Activated naive CD8-positive, alpha-beta T cell treated with anti-CD3 and anti-CD28 coated beads, Interleukin-2, amount 50 U/mL, for 24 hours (primary cell): ENCODE measurements at regions not wholly inside any gene's neighbourhood (a gene's known extent, or its start where the extent isn't known, plus 50 kb on each side); places are given as distances from the start of the nearest gene placed in this dataset.
"Not testable (repeated sequence)": the region's sequence is repeated elsewhere in the genome, so short reads cannot be mapped to it uniquely, and the experiment has no call there.

ENCODE experiments used
- ATAC-seq: fragments of 150-1000 bp; cut with Tn5 transposase; one replicate; pipeline ENCODE4 v1.10.0; 2021
- DNase-seq: peaks from one replicate; pipeline ENCODE4 v3.0.0; 2021
- H3K27ac Mint-ChIP-seq: one replicate; pipeline ENCODE4 v1.8.0; 2021; ENCODE audit warnings: mild to moderate bottlenecking, mixed read lengths
- H3K27me3 Mint-ChIP-seq: one replicate; pipeline ENCODE4 v1.8.0; 2021; ENCODE audit warnings: mixed read lengths
- H3K36me3 Mint-ChIP-seq: one replicate; pipeline ENCODE4 v1.8.0; 2021; ENCODE audit warnings: low read depth, mixed read lengths
- H3K4me1 Mint-ChIP-seq: one replicate; pipeline ENCODE4 v1.8.0; 2021; ENCODE audit warnings: mixed read lengths
- H3K4me3 Mint-ChIP-seq: one replicate; pipeline ENCODE4 v1.8.0; 2021; ENCODE audit warnings: mild to moderate bottlenecking, moderate library complexity, mixed read lengths
- H3K9me3 Mint-ChIP-seq: one replicate; pipeline ENCODE4 v1.8.0; 2021; ENCODE audit warnings: mixed read lengths

DNA sequence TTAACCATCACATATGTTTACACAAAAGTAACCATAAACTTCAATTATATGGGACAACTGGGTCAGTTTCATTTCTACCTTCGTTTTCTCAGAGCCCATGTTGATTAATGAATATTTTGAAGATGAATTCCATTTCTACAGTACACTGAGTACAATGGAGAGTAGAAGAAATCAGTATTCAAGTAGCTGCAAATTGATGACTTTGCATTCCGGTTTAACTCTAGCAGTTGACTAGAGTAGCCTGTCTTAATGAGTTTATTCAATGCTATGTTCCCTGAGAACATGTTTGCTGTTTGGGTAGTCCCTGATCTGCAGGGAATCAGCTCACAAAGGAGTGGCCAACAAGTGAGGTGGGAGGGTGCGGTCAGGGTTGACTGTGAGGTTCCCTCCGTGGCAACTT lies 168.3 kb downstream of the TRIML1 start:
- no peak overlapping the region for H3K4me3 Mint-ChIP-seq

GRCh38 chr4:188308142-188308541 lies 168.9 kb downstream of the TRIML1 start:
- DNase-seq (no peak), ATAC-seq (no peak)
- Mint-ChIP-seq H3K36me3 (no peaks in the 10 kb centered on the region), H3K4me1 (no peaks in the 10 kb centered on the region), H3K27me3 (no peaks in the 10 kb centered on the region), H3K4me3 (no peak overlapping the region), H3K9me3 (peaks cover 11% of the 10 kb centered on the region), H3K27ac (no peak overlapping the region)

More for the DNA sequence above, 168.3 kb downstream of the TRIML1 start:
- Mint-ChIP-seq H3K4me1 (no peaks in the 10 kb centered on the region), H3K27me3 (no peaks in the 10 kb centered on the region), H3K36me3 (no peaks in the 10 kb centered on the region), H3K27ac (no peak overlapping the region), H3K9me3 (peaks cover 7% of the 10 kb centered on the region)
- DNase-seq: no peak
- no peak for ATAC-seq

DNA sequence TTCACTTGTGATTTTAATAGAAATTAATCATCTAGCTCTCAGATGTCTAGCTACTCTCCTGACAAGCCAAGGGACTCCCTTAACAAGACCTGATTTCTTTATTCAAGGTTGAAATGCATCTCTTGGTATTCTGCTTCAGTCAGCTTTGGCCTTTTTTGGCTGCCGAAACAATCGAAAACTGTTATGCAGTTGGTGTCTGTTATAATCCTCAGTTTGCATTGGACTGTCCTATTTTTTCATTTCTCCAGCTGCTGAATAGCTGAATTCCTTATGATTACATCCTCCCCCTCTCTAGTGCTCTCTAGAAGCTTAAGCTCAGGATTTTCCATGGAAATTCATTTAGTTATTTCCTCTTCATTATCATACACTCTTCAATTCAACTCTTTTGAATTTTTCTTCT lies 177.2 kb downstream of the TRIML1 start:
- peaks cover 33% of the 10 kb centered on the region for H3K9me3 Mint-ChIP-seq
- no peak overlapping the region for H3K27ac Mint-ChIP-seq
- H3K36me3 Mint-ChIP-seq: no peaks in the 10 kb centered on the region

GRCh38 chr4:188328966-188329365 lies 189.7 kb downstream of the TRIML1 start:
- DNase-seq (no peak), ATAC-seq (no peak)
- Mint-ChIP-seq H3K4me1 (no peaks in the 10 kb centered on the region), H3K27ac (no peak overlapping the region), H3K9me3 (peaks cover 12% of the 10 kb centered on the region), H3K27me3 (no peaks in the 10 kb centered on the region), H3K36me3 (no peaks in the 10 kb centered on the region), H3K4me3 (no peak overlapping the region)

More for the DNA sequence above, 177.2 kb downstream of the TRIML1 start:
- ATAC-seq: no peak
- no peaks in the 10 kb centered on the region for H3K27me3 Mint-ChIP-seq
- no peaks in the 10 kb centered on the region for H3K4me1 Mint-ChIP-seq
- DNase-seq: no peak
- no peak overlapping the region for H3K4me3 Mint-ChIP-seq

GRCh38 chr4:188329521-188329920 lies 190.3 kb downstream of the TRIML1 start:
- no peak overlapping the region for H3K4me3 Mint-ChIP-seq
- H3K4me1 Mint-ChIP-seq: no peaks in the 10 kb centered on the region
- H3K27ac Mint-ChIP-seq: no peak overlapping the region
- H3K9me3 Mint-ChIP-seq: peaks cover 12% of the 10 kb centered on the region
- DNase-seq (no peak), ATAC-seq (no peak)
- no peaks in the 10 kb centered on the region for H3K36me3 Mint-ChIP-seq
- no peaks in the 10 kb centered on the region for H3K27me3 Mint-ChIP-seq

- Mint-ChIP-seq H3K27ac (no peak overlapping the region), H3K4me3 (no peak overlapping the region), H3K9me3 (peaks cover 12% of the 10 kb centered on the region), H3K36me3 (no peaks in the 10 kb centered on the region), H3K27me3 (no peaks in the 10 kb centered on the region), H3K4me1 (no peaks in the 10 kb centered on the region)
- ATAC-seq (no peak), DNase-seq (no peak)
These were observed 193.0 kb downstream of the TRIML1 start for GRCh38 chr4:188332265-188332664.

- H3K9me3 Mint-ChIP-seq: peaks cover 14% of the 10 kb centered on the region
These were observed 197.7 kb downstream of the TRIML1 start for GRCh38 chr4:188336891-188337290.

GRCh38 chr4:188341428-188341827 lies 202.2 kb downstream of the TRIML1 start:
- Mint-ChIP-seq H3K4me3 (no peak overlapping the region), H3K36me3 (no peaks in the 10 kb centered on the region), H3K9me3 (peaks cover 18% of the 10 kb centered on the region), H3K4me1 (no peaks in the 10 kb centered on the region), H3K27me3 (no peaks in the 10 kb centered on the region), H3K27ac (no peak overlapping the region)
- DNase-seq (no peak), ATAC-seq (no peak)

More at GRCh38 chr4:188336891-188337290, 197.7 kb downstream of the TRIML1 start:
- no peaks in the 10 kb centered on the region for H3K4me1 Mint-ChIP-seq
- H3K4me3 Mint-ChIP-seq: no peak overlapping the region
- ATAC-seq (no peak), DNase-seq (no peak)
- H3K36me3 Mint-ChIP-seq: no peaks in the 10 kb centered on the region
- H3K27me3 Mint-ChIP-seq: no peaks in the 10 kb centered on the region
- H3K27ac Mint-ChIP-seq: no peak overlapping the region

DNA sequence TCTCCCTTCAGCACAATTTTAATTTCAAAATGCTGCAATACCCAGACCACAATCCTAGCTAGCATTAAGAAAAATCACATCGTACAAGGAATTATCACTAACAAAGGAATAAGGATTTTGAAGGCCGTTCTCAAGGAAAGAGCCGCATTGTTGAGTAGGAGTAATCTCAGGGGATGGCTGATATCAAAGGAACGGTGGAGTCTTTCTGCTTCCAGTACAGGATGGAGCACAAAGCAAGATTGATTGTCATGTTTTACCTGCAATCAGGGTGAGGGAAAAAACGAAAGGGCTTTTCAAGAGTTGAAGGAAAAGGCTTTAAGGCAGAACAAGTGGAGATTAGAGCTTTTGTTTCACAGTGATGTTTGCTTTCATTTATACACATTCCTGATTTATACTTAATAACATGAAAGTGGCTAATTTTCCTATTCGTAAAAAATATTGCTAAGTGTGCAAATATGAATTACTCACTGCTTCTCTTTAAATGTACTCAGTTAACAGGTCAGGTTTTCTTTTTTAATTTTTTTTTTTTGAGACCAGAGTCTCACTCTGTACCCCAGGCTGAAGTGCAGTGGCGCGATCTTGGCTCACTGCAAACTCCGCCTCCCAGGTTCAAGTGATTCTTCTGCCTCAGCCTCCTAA lies 207.0 kb downstream of the TRIML1 start:
- ATAC-seq: no peak
- Mint-ChIP-seq H3K4me1 (no peaks in the 10 kb centered on the region), H3K9me3 (peaks cover 16% of the 10 kb centered on the region), H3K27me3 (no peaks in the 10 kb centered on the region), H3K4me3 (no peak overlapping the region), H3K36me3 (no peaks in the 10 kb centered on the region), H3K27ac (no peak overlapping the region)
- no peak for DNase-seq

GRCh38 chr4:188347339-188347738 lies 208.1 kb downstream of the TRIML1 start:
- Mint-ChIP-seq H3K27ac (no peak overlapping the region), H3K36me3 (no peaks in the 10 kb centered on the region), H3K9me3 (peaks cover 20% of the 10 kb centered on the region), H3K4me1 (no peaks in the 10 kb centered on the region), H3K27me3 (no peaks in the 10 kb centered on the region), H3K4me3 (no peak overlapping the region)
- ATAC-seq: no peak
- no peak for DNase-seq

- H3K27me3 Mint-ChIP-seq, H3K27ac Mint-ChIP-seq, ATAC-seq, H3K4me1 Mint-ChIP-seq, DNase-seq, H3K36me3 Mint-ChIP-seq, H3K4me3 Mint-ChIP-seq: not testable (repeated sequence)
- H3K9me3 Mint-ChIP-seq: peaks cover 28% of the 10 kb centered on the region
These were observed 210.3 kb downstream of the TRIML1 start for GRCh38 chr4:188349569-188349968.

- no peaks in the 10 kb centered on the region for H3K4me1 Mint-ChIP-seq
- DNase-seq (no peak), ATAC-seq (no peak)
- no peak overlapping the region for H3K4me3 Mint-ChIP-seq
- no peaks in the 10 kb centered on the region for H3K36me3 Mint-ChIP-seq
- no peak overlapping the region for H3K27ac Mint-ChIP-seq
- H3K9me3 Mint-ChIP-seq: peaks cover 10% of the 10 kb centered on the region
- no peaks in the 10 kb centered on the region for H3K27me3 Mint-ChIP-seq
These were observed 224.0 kb downstream of the TRIML1 start for GRCh38 chr4:188363196-188363595.

DNA sequence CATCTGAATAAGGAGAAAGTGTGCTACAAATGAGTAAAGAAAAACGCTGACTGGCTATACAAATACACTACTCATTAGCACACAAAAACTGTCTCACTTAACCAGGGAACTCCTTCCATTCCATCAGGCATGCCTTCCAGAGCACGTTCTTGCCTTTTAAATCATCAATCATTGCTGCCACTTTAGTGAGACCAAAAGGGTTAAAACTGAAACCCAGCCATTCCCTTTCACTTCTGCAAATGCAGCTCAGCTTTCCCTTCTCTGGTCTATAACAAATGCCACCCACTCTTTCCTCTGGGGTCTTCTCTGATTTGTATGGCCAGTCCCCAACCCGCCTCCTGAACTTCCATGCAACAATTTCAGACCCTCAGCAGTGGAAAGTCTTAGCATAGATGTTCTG lies 231.5 kb downstream of the TRIML1 start:
- DNase-seq (no peak), ATAC-seq (no peak)
- Mint-ChIP-seq H3K36me3 (no peaks in the 10 kb centered on the region), H3K27me3 (no peaks in the 10 kb centered on the region), H3K9me3 (peaks cover 24% of the 10 kb centered on the region), H3K4me1 (no peaks in the 10 kb centered on the region), H3K4me3 (no peak overlapping the region), H3K27ac (no peak overlapping the region)

DNA sequence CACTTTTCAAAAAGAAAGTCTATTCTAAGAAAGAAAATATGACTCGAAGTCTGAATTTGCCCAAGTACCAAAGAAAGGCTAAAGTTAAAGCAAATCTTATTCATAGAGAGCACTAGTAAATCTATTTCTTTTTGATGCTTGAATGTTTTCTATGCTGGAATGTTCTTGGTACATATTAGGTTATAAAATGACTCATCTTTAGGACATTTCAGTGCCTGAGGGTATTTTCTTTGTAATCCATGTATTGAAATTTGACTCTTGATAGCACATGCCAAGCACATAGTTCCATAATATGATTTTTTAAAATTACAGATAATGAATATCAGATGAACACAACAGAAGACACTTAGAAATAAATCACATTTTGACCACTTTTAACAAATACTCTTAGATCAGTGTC lies 232.8 kb downstream of the TRIML1 start:
- Mint-ChIP-seq H3K9me3 (peaks cover 29% of the 10 kb centered on the region), H3K4me1 (no peaks in the 10 kb centered on the region), H3K36me3 (no peaks in the 10 kb centered on the region), H3K27me3 (no peaks in the 10 kb centered on the region), H3K27ac (no peak overlapping the region), H3K4me3 (no peak overlapping the region)
- no peak for ATAC-seq
- no peak for DNase-seq

- H3K4me3 Mint-ChIP-seq: no peak overlapping the region
- no peaks in the 10 kb centered on the region for H3K36me3 Mint-ChIP-seq
- no peak for ATAC-seq
- H3K27me3 Mint-ChIP-seq: no peaks in the 10 kb centered on the region
- H3K27ac Mint-ChIP-seq: no peak overlapping the region
- DNase-seq: no peak
- H3K4me1 Mint-ChIP-seq: no peaks in the 10 kb centered on the region
- H3K9me3 Mint-ChIP-seq: peaks cover 23% of the 10 kb centered on the region
These were observed 233.6 kb downstream of the TRIML1 start for GRCh38 chr4:188372829-188373228.

DNA sequence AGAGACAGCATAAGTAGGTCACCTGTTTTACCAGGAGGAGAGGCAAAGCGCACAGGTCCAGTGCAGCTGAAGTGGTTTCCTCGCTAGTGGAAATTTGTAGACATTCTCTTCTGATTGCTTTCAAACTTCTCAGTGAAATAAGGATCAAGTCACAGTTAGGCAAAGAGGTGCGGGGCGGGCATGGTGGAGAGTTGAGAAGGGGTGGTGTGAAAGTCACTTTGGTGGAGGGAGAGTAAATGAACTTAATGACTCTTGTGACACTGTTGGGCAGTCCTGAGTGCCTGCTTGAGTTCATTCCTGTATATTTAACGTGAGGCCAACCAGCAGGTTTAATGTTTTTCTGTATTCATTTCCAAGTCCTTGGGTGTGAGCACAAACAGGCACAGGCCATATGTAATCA lies 235.6 kb downstream of the TRIML1 start:
- Mint-ChIP-seq H3K27me3 (no peaks in the 10 kb centered on the region), H3K4me1 (no peaks in the 10 kb centered on the region), H3K36me3 (no peaks in the 10 kb centered on the region), H3K9me3 (peaks cover 20% of the 10 kb centered on the region), H3K27ac (no peak overlapping the region), H3K4me3 (no peak overlapping the region)
- DNase-seq: no peak
- no peak for ATAC-seq
